ENCODE measurements at regions not wholly inside any gene's neighbourhood (a gene's known extent, or its start where the extent isn't known, plus 50 kb on each side); places are given as distances from the start of the nearest gene placed in this dataset.

DNA sequence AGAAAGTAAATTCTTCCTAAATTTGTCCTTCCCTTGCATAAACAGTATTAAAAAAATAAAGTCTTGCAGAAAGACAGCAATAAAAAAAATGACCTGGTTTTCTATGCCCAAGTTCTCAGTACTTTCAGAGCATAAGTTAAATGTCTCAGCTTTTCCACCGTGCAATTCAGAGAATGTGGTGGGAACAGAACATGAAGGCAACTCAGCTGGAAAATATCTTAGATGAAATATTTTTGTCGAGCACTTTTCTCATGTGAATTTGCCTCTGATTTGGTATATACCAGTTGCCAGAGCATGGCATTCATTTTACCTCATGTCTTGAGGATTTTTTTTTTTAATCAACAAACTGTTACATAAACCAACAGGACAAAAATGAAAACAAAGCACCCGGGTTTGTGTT, 176.1 kb downstream of the CETN3 start:
- DNase-seq (ENCODE audit: low read depth), result no peak
- no peak for TF ChIP-seq CTCF (IDR thresholded peaks at IDR 0.05; ENCODE audit: control insufficient read depth, insufficient read depth, low read depth, low read length, missing control alignments)
- H3K4me3 ChIP-seq (ENCODE audit: control insufficient read depth, low read depth, low read length), result no peak overlapping the region

DNA sequence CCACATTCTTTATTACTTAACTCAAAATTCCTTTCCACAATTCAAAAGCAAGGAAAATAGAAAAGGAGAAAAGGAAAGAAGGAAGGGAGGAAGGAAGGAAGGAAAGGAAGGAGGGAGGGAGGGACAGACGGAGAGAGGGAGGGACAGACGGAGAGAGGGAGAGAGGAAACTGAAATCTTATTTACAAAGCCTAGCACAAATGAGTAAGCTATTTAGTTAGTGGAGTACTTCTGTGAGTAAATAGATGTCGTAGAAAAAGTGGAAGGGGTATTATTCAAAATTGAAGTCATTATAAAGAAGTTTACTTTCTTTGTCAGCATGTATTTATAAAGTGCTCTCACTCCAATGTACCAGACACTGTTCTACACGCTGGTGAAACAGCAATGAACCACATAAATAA, 177.9 kb downstream of the CETN3 start:
- no peak for DNase-seq (ENCODE audit: low read depth)
- no peak for TF ChIP-seq CTCF (IDR thresholded peaks at IDR 0.05; ENCODE audit: control insufficient read depth, insufficient read depth, low read depth, low read length, missing control alignments)

GRCh38 chr5:90227683-90228082, 181.9 kb downstream of the CETN3 start:
- DNase-seq (ENCODE audit: low read depth), result no peak

More for the DNA sequence above, 177.9 kb downstream of the CETN3 start:
- no peak overlapping the region for H3K4me3 ChIP-seq (ENCODE audit: control insufficient read depth, low read depth, low read length)

GRCh38 chr5:90226433-90227099, 183.0 kb downstream of the CETN3 start:
- DNase-seq (ENCODE audit: low read depth), result no peak
- no peak for TF ChIP-seq CTCF (IDR thresholded peaks at IDR 0.05; ENCODE audit: control insufficient read depth, insufficient read depth, low read depth, low read length, missing control alignments)
- H3K4me3 ChIP-seq (ENCODE audit: control insufficient read depth, low read depth, low read length), result no peak overlapping the region

More at GRCh38 chr5:90227683-90228082, 181.9 kb downstream of the CETN3 start:
- no peak overlapping the region for H3K4me3 ChIP-seq (ENCODE audit: control insufficient read depth, low read depth, low read length)
- no peak for TF ChIP-seq CTCF (IDR thresholded peaks at IDR 0.05; ENCODE audit: control insufficient read depth, insufficient read depth, low read depth, low read length, missing control alignments)

GRCh38 chr5:90224342-90224741, 185.2 kb downstream of the CETN3 start:
- no peak overlapping the region for H3K4me3 ChIP-seq (ENCODE audit: control insufficient read depth, low read depth, low read length)

DNA sequence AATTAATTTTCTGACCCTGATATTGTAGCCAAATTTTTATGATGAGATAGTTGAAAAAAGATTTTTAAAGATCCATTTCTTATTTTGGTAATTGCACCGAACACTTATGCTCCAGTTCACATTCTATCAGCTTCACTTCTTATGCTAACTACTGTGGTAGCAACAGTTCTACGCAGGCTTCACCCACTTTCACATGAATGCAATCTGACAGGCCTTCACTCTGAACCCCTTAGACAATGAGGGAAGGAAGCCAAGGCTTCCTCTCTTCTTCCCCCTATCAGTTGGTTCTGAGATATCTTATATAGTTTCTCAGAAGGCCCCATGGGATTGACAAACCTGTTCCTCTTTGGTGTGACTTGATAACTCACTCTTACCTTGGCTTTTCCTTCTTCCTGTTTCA, 185.8 kb downstream of the CETN3 start:
- no peak for TF ChIP-seq CTCF (IDR thresholded peaks at IDR 0.05; ENCODE audit: control insufficient read depth, insufficient read depth, low read depth, low read length, missing control alignments)
- no peak overlapping the region for H3K4me3 ChIP-seq (ENCODE audit: control insufficient read depth, low read depth, low read length)
- no peak for DNase-seq (ENCODE audit: low read depth)

More at GRCh38 chr5:90224342-90224741, 185.2 kb downstream of the CETN3 start:
- DNase-seq (ENCODE audit: low read depth), result no peak
- TF ChIP-seq CTCF (IDR thresholded peaks at IDR 0.05; ENCODE audit: control insufficient read depth, insufficient read depth, low read depth, low read length, missing control alignments), result no peak

Measured in AG09309 (cell line).